ENCODE measurements at regions not wholly inside any gene's neighbourhood (a gene's known extent, or its start where the extent isn't known, plus 50 kb on each side); places are given as distances from the start of the nearest gene placed in this dataset.

DNA sequence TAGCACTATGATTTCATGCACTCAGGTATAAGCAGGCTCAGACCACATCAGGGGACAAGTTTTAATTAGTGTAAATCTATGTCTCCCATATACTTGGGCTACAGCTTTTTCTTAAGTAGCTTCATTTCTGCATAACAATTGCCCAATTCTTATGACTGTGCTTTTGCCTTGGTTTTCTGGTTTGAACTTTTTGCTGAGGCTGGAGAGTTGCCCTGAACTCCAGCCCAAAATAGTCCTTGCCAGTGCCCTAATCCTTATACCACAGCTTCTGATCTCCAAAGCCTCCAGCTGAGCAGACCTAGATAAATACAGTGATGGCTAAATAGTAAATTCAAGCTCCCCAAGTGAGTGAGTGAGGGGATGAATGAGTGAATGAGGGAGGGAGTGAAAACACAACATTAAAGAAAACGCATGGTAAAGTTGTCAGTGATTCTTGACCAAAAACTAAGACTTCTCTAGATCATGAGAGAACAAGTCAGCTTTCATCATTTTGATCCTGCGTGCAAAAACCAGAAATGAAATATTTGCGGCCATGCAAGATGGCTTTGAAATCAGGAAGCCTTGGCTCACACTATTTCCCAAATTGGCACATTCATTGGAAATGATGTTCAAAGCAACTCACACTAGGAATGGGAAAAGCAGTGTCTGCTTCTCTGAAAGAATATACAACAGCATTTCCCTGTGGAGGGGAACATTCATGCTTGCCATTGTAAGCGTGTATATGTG is 437.1 kb upstream of the CTSO start:
- no peaks in the 10 kb centered on the region for H3K9me3 ChIP-seq (ENCODE audit: control insufficient read depth, low read length)
- H3K4me3 ChIP-seq (ENCODE audit: low read depth, low read length): no peak overlapping the region
- no peaks in the 10 kb centered on the region for H3K4me1 ChIP-seq
- no peak overlapping the region for H3K4me2 ChIP-seq (ENCODE audit: low read length)
- H3K9ac ChIP-seq: no peak overlapping the region
- no peaks in the 10 kb centered on the region for H3K79me2 ChIP-seq
- no peak overlapping the region for H2AFZ ChIP-seq
- TF ChIP-seq, protein P1, sequence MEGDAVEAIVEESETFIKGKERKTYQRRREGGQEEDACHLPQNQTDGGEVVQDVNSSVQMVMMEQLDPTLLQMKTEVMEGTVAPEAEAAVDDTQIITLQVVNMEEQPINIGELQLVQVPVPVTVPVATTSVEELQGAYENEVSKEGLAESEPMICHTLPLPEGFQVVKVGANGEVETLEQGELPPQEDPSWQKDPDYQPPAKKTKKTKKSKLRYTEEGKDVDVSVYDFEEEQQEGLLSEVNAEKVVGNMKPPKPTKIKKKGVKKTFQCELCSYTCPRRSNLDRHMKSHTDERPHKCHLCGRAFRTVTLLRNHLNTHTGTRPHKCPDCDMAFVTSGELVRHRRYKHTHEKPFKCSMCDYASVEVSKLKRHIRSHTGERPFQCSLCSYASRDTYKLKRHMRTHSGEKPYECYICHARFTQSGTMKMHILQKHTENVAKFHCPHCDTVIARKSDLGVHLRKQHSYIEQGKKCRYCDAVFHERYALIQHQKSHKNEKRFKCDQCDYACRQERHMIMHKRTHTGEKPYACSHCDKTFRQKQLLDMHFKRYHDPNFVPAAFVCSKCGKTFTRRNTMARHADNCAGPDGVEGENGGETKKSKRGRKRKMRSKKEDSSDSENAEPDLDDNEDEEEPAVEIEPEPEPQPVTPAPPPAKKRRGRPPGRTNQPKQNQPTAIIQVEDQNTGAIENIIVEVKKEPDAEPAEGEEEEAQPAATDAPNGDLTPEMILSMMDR (IDR thresholded peaks at IDR 0.05): no peak
- no peaks in the 10 kb centered on the region for H3K27me3 ChIP-seq (ENCODE audit: control insufficient read depth, insufficient read depth, low read length)
- H3K36me3 ChIP-seq (ENCODE audit: control insufficient read depth, insufficient read depth, low read length): no peaks in the 10 kb centered on the region
- no peak overlapping the region for H3K27ac ChIP-seq

DNA sequence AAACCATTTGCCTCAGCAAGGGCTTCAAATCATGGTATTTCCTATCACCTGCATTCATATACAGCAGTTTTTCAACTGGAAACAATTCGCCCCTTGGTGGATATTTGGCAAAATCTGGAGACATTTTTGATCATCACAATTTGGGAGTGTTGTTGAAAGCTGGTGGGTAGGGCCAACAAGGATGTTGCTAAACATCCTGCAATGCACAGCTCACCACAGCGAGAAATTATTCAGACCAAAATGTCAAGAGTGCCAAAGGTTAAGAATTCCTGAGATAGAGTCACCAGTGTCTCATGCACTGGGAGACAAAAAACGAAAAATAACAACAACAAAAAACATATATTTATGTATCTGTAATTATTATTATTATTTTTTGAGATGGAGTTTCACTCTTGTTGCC is 435.2 kb upstream of the CTSO start:
- Histone ChIP-seq H3K4me3 (ENCODE audit: low read depth, low read length) (no peak overlapping the region), H3K9ac (no peak overlapping the region), H3K36me3 (ENCODE audit: control insufficient read depth, insufficient read depth, low read length) (no peaks in the 10 kb centered on the region), H2AFZ (no peak overlapping the region), H3K27me3 (ENCODE audit: control insufficient read depth, insufficient read depth, low read length) (no peaks in the 10 kb centered on the region), H3K79me2 (no peaks in the 10 kb centered on the region), H3K4me2 (ENCODE audit: low read length) (no peak overlapping the region), H3K4me1 (no peaks in the 10 kb centered on the region), H3K9me3 (ENCODE audit: control insufficient read depth, low read length) (no peaks in the 10 kb centered on the region), H3K27ac (no peak overlapping the region)
- TF ChIP-seq, protein P1 (IDR thresholded peaks at IDR 0.05): no peak

DNA sequence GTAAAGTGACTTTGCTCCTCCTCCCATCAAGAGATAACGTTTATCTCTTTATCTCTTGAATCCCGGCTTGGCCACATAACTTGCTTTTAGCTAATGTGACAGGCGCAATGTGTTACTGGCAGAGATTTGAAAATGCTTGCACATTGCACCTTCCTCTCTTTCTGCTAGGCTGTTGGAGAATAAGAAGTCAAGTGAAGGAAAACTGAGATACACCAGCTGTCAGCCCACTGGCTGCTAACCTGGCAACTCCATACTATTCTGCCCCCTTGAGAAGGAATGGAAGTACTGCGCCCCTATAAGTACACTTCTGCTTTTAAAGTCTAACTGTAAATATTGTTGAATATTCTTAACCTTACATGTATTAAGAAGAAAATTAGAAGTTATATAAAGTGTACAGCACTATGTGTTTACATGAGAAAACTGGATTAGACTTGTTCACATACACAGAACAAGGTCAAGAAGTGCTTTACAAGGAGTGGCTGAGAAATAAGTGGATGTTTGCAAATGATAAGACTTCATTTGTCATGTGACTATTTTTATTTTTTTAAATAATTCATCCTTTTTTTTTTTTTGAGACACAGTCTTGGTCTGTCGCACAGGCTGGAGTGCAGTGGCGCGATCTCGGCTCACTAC is 424.5 kb upstream of the CTSO start:
- Histone ChIP-seq H3K9ac (no peak overlapping the region), H2AFZ (no peak overlapping the region), H3K4me1 (no peaks in the 10 kb centered on the region), H3K36me3 (ENCODE audit: control insufficient read depth, insufficient read depth, low read length) (no peaks in the 10 kb centered on the region), H3K9me3 (ENCODE audit: control insufficient read depth, low read length) (no peaks in the 10 kb centered on the region), H3K27ac (no peak overlapping the region), H3K79me2 (no peaks in the 10 kb centered on the region), H3K4me2 (ENCODE audit: low read length) (no peak overlapping the region), H3K27me3 (ENCODE audit: control insufficient read depth, insufficient read depth, low read length) (no peaks in the 10 kb centered on the region), H3K4me3 (ENCODE audit: low read depth, low read length) (no peak overlapping the region)
- TF ChIP-seq, protein P1 (IDR thresholded peaks at IDR 0.05): no peak

DNA sequence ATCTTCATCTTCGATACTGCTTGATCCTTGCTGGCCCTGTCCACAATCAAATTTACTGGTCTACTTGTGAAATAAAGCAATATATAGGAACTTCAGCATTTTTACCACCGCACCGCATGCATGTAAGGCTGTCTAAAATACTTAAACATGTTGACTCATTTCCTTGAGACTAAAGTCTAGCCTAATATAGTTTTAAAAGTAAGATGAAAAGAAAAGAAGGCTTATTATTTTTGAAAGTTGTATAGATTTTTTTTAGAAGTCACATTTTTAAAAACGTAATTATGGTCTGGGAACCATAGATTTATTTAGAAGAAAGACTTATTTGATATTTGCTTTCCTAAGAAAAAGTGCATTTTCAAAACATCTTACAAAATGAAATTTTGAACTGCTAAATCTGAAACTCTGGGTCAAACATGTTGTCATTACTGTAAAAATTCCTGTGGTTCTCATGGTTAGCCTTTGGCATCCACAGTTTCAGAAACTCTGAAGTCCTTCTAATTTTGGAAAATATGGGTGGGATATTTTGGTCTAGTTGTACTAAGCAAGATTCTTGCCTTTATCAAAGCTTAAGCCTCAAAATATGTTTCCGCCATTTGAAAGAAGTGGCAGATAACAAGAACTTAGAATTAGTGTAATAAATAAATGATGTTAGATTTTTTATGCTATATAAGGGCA is 423.5 kb upstream of the CTSO start:
- Histone ChIP-seq H2AFZ (no peak overlapping the region), H3K79me2 (no peaks in the 10 kb centered on the region), H3K4me1 (no peaks in the 10 kb centered on the region), H3K4me3 (ENCODE audit: low read depth, low read length) (no peak overlapping the region), H3K36me3 (ENCODE audit: control insufficient read depth, insufficient read depth, low read length) (no peaks in the 10 kb centered on the region), H3K27ac (no peak overlapping the region), H3K4me2 (ENCODE audit: low read length) (no peak overlapping the region), H3K9me3 (ENCODE audit: control insufficient read depth, low read length) (no peaks in the 10 kb centered on the region), H3K9ac (no peak overlapping the region), H3K27me3 (ENCODE audit: control insufficient read depth, insufficient read depth, low read length) (no peaks in the 10 kb centered on the region)
- TF ChIP-seq, protein P1 (IDR thresholded peaks at IDR 0.05): no peak

Data from parathyroid adenoma (tissue), 2 donors.